ENCODE measurements at regions not wholly inside any gene's neighbourhood (a gene's known extent, or its start where the extent isn't known, plus 50 kb on each side); places are given as distances from the start of the nearest gene placed in this dataset.

DNA sequence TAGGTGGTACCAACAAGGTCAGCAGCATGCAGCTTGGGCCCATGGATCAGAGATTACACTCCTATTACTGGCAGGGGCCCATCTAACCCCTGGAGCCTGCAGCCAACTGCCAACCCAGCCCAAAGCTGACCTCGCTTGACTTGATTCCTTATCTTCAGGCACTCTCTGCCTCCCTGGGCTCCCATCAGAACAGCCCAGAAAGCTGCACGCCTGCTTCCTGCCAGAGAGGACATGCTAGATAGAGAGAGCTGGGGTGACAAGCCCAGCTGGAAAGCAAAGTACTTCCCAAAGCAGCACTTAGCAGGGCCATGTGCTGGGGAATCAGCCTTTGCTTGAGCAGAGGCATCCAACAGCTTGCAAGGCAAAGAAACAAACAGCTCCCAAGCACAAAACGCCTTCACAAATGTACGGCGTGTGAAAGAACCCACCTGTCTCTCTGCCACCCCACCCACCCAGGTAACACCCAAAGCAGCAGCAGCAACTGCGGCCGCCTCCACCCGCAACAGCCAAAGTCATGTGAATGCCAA is 74.2 kb upstream of the NLK start:
- dilution Hi-C loops (cut with HindIII; ENCODE audit: low sequenced_read_pairs, unreplicated experiment) (no loop called here), intact Hi-C loops (cut with micrococcal nuclease) (no loop called here)
- no peak overlapping the region for H2AK9ac ChIP-seq (replicated peaks; ENCODE audit: low read depth, low read length, poor library complexity)

More for the DNA sequence above, 74.2 kb upstream of the NLK start:
- POLR2A ChIA-PET (ENCODE audit: unreplicated experiment): no interaction called here
- H3K36me3 ChIP-seq (ENCODE audit: control insufficient read depth, insufficient read depth, low read length): no peaks in the 10 kb centered on the region
- no peak overlapping the region for H2BK20ac ChIP-seq (ENCODE audit: low read depth, low read length)
- no peaks in the 10 kb centered on the region for H4K20me1 ChIP-seq (ENCODE audit: insufficient read depth, low read length)
- no peak overlapping the region for H2BK15ac ChIP-seq (ENCODE audit: low read depth, low read length)
- H3K4me1 ChIP-seq (ENCODE audit: control insufficient read depth, insufficient read depth, low read length): no peaks in the 10 kb centered on the region
- no peak overlapping the region for H4K91ac ChIP-seq (ENCODE audit: insufficient read depth, low read depth, low read length)
- H3K27me3 ChIP-seq (ENCODE audit: control insufficient read depth, insufficient read depth, low read length): peaks cover 22% of the 10 kb centered on the region
- H3K56ac ChIP-seq (ENCODE audit: extremely low read depth, insufficient read depth, low read length): no peak overlapping the region
- H4K5ac ChIP-seq (ENCODE audit: low read depth, low read length): no peak overlapping the region
- no peak overlapping the region for H2BK120ac ChIP-seq (ENCODE audit: low read depth, low read length)
- TF ChIP-seq, protein P1, sequence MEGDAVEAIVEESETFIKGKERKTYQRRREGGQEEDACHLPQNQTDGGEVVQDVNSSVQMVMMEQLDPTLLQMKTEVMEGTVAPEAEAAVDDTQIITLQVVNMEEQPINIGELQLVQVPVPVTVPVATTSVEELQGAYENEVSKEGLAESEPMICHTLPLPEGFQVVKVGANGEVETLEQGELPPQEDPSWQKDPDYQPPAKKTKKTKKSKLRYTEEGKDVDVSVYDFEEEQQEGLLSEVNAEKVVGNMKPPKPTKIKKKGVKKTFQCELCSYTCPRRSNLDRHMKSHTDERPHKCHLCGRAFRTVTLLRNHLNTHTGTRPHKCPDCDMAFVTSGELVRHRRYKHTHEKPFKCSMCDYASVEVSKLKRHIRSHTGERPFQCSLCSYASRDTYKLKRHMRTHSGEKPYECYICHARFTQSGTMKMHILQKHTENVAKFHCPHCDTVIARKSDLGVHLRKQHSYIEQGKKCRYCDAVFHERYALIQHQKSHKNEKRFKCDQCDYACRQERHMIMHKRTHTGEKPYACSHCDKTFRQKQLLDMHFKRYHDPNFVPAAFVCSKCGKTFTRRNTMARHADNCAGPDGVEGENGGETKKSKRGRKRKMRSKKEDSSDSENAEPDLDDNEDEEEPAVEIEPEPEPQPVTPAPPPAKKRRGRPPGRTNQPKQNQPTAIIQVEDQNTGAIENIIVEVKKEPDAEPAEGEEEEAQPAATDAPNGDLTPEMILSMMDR (conservative IDR thresholded peaks at IDR 0.05; ENCODE audit: low read depth, low read length): no peak
- TF ChIP-seq FOS (IDR thresholded peaks at IDR 0.05; ENCODE audit: low read depth, low read length): no peak
- TF ChIP-seq SMC3 (IDR thresholded peaks at IDR 0.05; ENCODE audit: low read depth, low read length): no peak
- TF ChIP-seq CEBPB (IDR thresholded peaks at IDR 0.05; ENCODE audit: low read depth, low read length): no peak
- TF ChIP-seq, protein P2, sequence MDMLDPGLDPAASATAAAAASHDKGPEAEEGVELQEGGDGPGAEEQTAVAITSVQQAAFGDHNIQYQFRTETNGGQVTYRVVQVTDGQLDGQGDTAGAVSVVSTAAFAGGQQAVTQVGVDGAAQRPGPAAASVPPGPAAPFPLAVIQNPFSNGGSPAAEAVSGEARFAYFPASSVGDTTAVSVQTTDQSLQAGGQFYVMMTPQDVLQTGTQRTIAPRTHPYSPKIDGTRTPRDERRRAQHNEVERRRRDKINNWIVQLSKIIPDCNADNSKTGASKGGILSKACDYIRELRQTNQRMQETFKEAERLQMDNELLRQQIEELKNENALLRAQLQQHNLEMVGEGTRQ (IDR thresholded peaks at IDR 0.05; ENCODE audit: low read depth, low read length): no peak
- TF ChIP-seq, protein P3, sequence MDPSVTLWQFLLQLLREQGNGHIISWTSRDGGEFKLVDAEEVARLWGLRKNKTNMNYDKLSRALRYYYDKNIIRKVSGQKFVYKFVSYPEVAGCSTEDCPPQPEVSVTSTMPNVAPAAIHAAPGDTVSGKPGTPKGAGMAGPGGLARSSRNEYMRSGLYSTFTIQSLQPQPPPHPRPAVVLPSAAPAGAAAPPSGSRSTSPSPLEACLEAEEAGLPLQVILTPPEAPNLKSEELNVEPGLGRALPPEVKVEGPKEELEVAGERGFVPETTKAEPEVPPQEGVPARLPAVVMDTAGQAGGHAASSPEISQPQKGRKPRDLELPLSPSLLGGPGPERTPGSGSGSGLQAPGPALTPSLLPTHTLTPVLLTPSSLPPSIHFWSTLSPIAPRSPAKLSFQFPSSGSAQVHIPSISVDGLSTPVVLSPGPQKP (IDR thresholded peaks at IDR 0.05; ENCODE audit: borderline replicate concordance, low read depth, low read length): no peak
- TF ChIP-seq MAFK (IDR thresholded peaks at IDR 0.05; ENCODE audit: low read depth, low read length): no peak
- TF ChIP-seq RCOR1 (IDR thresholded peaks at IDR 0.05; ENCODE audit: insufficient replicate concordance, low read length): no peak
- TF ChIP-seq NFE2L2 (IDR thresholded peaks at IDR 0.05; ENCODE audit: low read depth, low read length): no peak
- no peak for TF ChIP-seq POLR2A (IDR thresholded peaks at IDR 0.05; ENCODE audit: low read depth, low read length)
- TF ChIP-seq MXI1 (IDR thresholded peaks at IDR 0.05; ENCODE audit: borderline replicate concordance, low read depth, low read length): no peak
- TF ChIP-seq BHLHE40 (IDR thresholded peaks at IDR 0.05; ENCODE audit: low read depth, low read length): no peak
- TF ChIP-seq RFX5 (IDR thresholded peaks at IDR 0.05; ENCODE audit: low read depth, low read length): no peak
- TF ChIP-seq CHD1 (IDR thresholded peaks at IDR 0.05; ENCODE audit: low read depth, low read length): no peak
- TF ChIP-seq RAD21 (IDR thresholded peaks at IDR 0.05; ENCODE audit: low read length): no peak
- TF ChIP-seq MAZ (IDR thresholded peaks at IDR 0.05; ENCODE audit: borderline replicate concordance, low read depth, low read length): no peak
- no peaks in the 10 kb centered on the region for H3K79me1 ChIP-seq (ENCODE audit: low read depth in 1 of 2, low read length in 2 of 2)
- no peak overlapping the region for H3K18ac ChIP-seq (ENCODE audit: low read depth, low read length)
- no peak for DNase-seq
- H3K9me1 ChIP-seq (ENCODE audit: insufficient read depth, low read length): no peaks in the 10 kb centered on the region
- H3K4ac ChIP-seq (ENCODE audit: low read depth, low read length): no peak overlapping the region
- no peak overlapping the region for H4K8ac ChIP-seq (ENCODE audit: low read depth in 2 of 2, low read length in 2 of 2)
- H3K9me3 ChIP-seq (ENCODE audit: control insufficient read depth, insufficient read depth, low read length): no peaks in the 10 kb centered on the region
- CTCF ChIA-PET: no interaction called here
- no peak overlapping the region for H2BK5ac ChIP-seq (ENCODE audit: low read depth, low read length, poor library complexity, severe bottlenecking)
- H3K23ac ChIP-seq (ENCODE audit: low read depth, low read length): no peak overlapping the region
- H3K4me3 ChIP-seq (ENCODE audit: insufficient read depth, low read depth, low read length): no peak overlapping the region
- ATAC-seq (ENCODE audit: low read depth): no peak
- H2AFZ ChIP-seq (replicated peaks; ENCODE audit: low read length, poor library complexity): no peak overlapping the region
- no peak overlapping the region for H3K4me2 ChIP-seq (ENCODE audit: low read depth, low read length)
- WGBS, 2 experiments (ENCODE audit: extremely low coverage in 2 of 2, insufficient read length in 1 of 2): no CpG with 5 or more reads among the region's 8 CpGs
- H3K14ac ChIP-seq (replicated peaks; ENCODE audit: low read depth, low read length): no peak overlapping the region
- H2AK5ac ChIP-seq (ENCODE audit: low read depth, low read length): no peak overlapping the region
- in situ Hi-C loops (cut with MboI; ENCODE audit: low sequenced_read_pairs): no loop called here
- no peak overlapping the region for H3K27ac ChIP-seq (ENCODE audit: insufficient read depth, low read length)
- no TSS peak for BruUV-seq (replicated peaks)
- no peak overlapping the region for H3K9ac ChIP-seq (ENCODE audit: low read depth, low read length)
